Choroid plexus epithelial cell (primary cell): ENCODE measurements at regions not wholly inside any gene's neighbourhood (a gene's known extent, or its start where the extent isn't known, plus 50 kb on each side); places are given as distances from the start of the nearest gene placed in this dataset.

Experiments used
- DNase-seq: peaks from one replicate; pipeline ENCODE4 v3.0.0-alpha.2; 2010; ENCODE audit warnings: low read depth
- H3K4me3 ChIP-seq: 2 replicates; pipeline ENCODE4 v1.5.1; 2011; ENCODE audit warnings: low read depth, mild to moderate bottlenecking, control low read depth, low read length, moderate library complexity
- CTCF ChIP-seq: conservative IDR thresholded peaks from 2 replicates; pipeline ENCODE4 v1.5.1; 2011; ENCODE audit warnings: low read depth, mild to moderate bottlenecking, control low read depth, inconsistent platforms, low read length, moderate library complexity

- DNase-seq, result no peak
- H3K4me3 ChIP-seq, result no peak overlapping the region
- peak; percentile 8 for TF ChIP-seq CTCF
Measured at GRCh38 chr10:111990734-111991133, 192.8 kb downstream of the GPAM start.

- no peak for DNase-seq
- H3K4me3 ChIP-seq, result no peak overlapping the region
- no peak for TF ChIP-seq CTCF
Measured at GRCh38 chr10:111993321-111993720, 190.2 kb downstream of the GPAM start.

GRCh38 chr10:111993872-111994426, 189.6 kb downstream of the GPAM start:
- TF ChIP-seq CTCF, result no peak
- no peak for DNase-seq
- H3K4me3 ChIP-seq, result no peak overlapping the region

- TF ChIP-seq CTCF, result no peak
- no peak for DNase-seq
- H3K4me3 ChIP-seq, result no peak overlapping the region
Measured at GRCh38 chr10:111996103-111996502, 187.5 kb downstream of the GPAM start.

- H3K4me3 ChIP-seq, result no peak overlapping the region
- DNase-seq, result no peak
- TF ChIP-seq CTCF, result no peak
Measured at GRCh38 chr10:111998728-111999127, 184.8 kb downstream of the GPAM start.

- DNase-seq, result no peak
- H3K4me3 ChIP-seq, result no peak overlapping the region
- TF ChIP-seq CTCF, result no peak
Measured at GRCh38 chr10:111999205-111999914, 184.2 kb downstream of the GPAM start.

- no peak for TF ChIP-seq CTCF
- no peak for DNase-seq
Measured at GRCh38 chr10:111999915-112000302, 183.7 kb downstream of the GPAM start.

More at GRCh38 chr10:111999915-112000302, 183.7 kb downstream of the GPAM start:
- no peak overlapping the region for H3K4me3 ChIP-seq
